ENCODE measurements at regions not wholly inside any gene's neighbourhood (a gene's known extent, or its start where the extent isn't known, plus 50 kb on each side); places are given as distances from the start of the nearest gene placed in this dataset.
"Not testable (repeated sequence)": the region's sequence is repeated elsewhere in the genome, so short reads cannot be mapped to it uniquely, and the experiment has no call there.

- DNase-seq (ENCODE audit: extremely low spot score, insufficient read length, low read depth): no peak
- peak; percentile 86 for FAIRE-seq
These were observed 207.6 kb upstream of the HMCN1 start for GRCh38 chr1:185526344-185527307.

DNA sequence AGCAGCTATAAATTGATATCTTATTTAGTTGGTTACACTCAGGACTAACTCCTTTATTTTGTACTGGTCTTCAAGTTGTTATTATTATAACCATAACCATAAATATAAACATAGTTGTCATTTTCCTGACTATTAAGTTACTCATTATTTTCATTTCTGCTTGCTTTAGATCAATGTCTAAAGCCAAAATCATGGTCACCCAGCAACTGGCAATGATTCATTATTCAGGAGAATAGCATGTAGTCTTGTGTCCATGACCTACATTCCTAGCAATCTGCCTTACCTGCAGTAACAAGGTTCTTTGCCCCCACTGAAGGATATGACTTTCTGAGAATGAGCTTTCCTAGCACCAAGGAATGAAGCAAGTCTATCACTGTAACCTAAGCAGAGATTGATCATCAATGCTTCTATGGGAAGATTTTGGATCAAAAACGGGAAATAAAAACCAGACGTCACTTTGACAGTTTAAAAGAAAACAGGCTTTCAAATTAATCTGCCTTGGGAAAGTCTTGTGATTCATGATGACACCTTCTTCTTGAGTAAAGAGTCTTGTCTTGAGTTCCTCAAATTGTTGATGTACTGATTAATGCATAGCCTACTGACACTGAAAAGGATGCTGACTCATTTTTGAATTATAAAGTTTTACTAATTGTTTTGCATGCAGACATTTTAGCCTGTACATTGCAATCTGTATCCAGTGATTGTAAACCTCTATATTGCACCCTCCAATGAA lies 203.3 kb upstream of the IVNS1ABP start:
- DNase-seq (ENCODE audit: extremely low spot score, insufficient read length, low read depth) (no peak), FAIRE-seq (peak; percentile 73)

GRCh38 chr1:185517808-185518419 lies 200.9 kb upstream of the IVNS1ABP start:
- DNase-seq (ENCODE audit: extremely low spot score, insufficient read length, low read depth) (no peak), FAIRE-seq (no peak)

DNA sequence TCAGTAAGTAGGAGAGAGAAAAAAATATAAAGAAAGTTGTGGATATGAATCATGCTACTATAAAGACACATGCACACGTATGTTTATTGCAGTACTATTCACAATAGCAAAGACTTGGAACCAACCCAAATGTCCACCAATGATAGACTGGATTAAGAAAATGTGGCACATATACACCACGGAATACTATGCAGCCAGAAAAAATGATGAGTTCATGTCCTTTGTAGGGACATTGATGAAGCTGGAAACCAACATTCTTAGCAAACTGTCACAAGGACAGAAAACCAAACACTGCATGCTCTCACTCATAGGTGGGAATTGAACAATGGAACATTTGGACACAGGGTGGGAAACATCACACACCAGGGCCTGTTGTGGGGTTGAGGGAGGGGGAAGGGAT lies 200.3 kb upstream of the IVNS1ABP start:
- DNase-seq (ENCODE audit: extremely low spot score, insufficient read length, low read depth); FAIRE-seq: not testable (repeated sequence)

DNA sequence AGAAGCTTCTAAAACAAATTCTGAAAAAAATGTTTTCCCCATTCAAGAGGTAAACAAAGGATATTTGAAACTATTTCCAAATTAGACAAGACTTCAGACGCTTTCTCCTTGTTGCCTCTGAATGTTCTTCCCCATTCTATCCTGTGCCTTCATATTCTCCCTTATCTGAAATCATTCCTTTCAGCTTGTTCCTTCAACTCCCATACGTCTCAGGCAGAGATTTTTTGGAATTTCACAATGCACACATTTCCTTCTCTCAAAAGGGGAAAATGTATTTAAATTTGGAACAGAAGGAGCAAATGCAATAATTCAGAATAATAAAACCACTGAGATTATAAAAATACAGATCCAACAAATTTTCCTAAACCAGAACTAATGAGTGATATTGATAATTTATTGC lies 198.7 kb upstream of the IVNS1ABP start:
- no peak for DNase-seq (ENCODE audit: extremely low spot score, insufficient read length, low read depth)
- FAIRE-seq: no peak

DNA sequence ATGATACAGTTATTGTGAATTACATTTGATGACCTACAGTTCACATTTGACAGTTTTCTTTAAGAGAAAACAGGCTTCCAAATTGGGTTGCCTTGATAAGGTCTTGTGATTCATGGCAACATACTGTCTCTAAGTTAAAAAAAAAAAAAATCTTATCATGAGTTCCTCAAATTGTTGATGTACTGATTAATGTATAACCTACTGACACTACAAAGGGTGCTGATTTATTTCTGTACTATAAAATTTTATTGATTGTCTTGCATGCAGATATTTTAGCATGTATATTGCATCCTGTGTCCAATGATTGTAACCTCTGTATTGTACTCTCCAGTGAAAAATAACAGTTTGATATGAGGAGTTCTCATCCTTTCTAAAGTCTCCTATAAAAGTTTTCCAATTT lies 197.3 kb upstream of the IVNS1ABP start:
- DNase-seq (ENCODE audit: extremely low spot score, insufficient read length, low read depth): no peak
- FAIRE-seq: no peak

DNA sequence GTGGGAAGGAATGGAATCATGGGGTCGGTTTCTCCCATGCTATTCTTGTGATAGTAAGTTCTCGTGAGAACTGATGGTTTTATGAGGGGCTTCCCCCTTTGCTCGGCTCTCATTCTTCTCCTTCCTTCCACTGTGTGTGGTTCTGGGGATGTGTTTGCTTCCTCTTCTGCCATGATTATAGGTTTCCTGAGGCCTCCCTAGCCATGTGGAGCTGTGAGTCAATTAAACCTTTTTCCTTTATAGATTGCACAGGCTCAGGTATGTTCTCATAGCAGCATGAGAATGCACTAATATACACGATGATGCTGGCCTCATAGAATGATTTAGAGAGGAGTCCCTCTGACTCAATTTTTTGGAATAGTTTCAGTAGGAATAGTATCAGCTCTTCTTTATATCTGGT lies 195.4 kb upstream of the IVNS1ABP start:
- FAIRE-seq (no peak), DNase-seq (ENCODE audit: extremely low spot score, insufficient read length, low read depth) (no peak)

GRCh38 chr1:185501099-185501498 lies 184.1 kb upstream of the IVNS1ABP start:
- DNase-seq (ENCODE audit: extremely low spot score, insufficient read length, low read depth) (no peak), FAIRE-seq (no peak)

DNA sequence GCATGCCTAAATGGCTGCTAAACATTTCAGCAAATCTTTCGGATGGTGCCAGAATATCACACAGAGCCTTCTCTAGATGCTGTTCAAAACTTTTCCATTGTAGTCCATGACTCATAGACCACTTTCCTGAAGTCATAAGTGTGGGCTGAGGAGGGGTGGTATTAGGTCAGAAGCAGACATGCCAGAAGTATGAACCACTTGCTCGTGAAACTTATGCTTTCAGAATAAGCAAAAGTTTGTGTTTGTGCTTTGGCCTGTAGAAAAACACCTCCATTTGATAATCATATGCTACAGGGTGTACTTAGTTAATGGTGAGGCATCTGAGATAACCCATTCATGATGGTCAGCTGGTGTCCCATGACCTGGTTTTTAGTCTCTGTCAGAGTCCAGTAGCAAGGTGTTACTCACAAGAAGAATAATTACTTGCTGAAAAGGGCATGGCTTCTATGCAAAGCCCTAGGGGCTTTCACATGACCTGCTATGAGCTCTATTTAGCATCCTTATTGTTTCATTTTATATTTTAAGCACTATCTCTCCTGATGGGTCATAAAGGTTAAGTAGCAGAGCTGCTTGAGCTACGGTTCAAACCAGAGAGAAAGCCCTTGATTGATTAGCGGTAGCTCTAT lies 183.1 kb upstream of the IVNS1ABP start:
- no peak for DNase-seq (ENCODE audit: extremely low spot score, insufficient read length, low read depth)
- FAIRE-seq: peak; percentile 46

DNA sequence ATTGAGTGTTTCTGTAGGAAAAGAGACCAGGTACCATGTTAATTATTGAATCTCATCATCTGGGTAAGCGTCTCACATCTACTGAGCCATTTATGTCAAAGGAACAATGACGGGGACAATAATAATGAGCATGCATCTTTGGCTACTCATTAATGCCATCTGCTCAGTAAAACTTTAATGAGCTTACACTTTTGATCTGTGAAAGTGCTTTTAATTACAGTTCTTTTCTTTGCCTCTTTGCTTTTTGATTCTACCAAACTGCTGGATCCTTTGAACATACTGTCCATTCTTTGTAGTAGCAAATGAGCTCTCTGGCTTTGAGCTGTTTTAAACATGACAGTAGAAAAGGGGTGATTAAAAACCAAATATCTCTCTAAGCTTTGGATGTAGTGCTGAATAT lies 181.2 kb upstream of the IVNS1ABP start:
- DNase-seq (ENCODE audit: extremely low spot score, insufficient read length, low read depth) (no peak), FAIRE-seq (no peak)

GRCh38 chr1:185497177-185497576 lies 180.1 kb upstream of the IVNS1ABP start:
- no peak for FAIRE-seq

GRCh38 chr1:185495898-185496297 lies 178.9 kb upstream of the IVNS1ABP start:
- no peak for FAIRE-seq

More at GRCh38 chr1:185497177-185497576, 180.1 kb upstream of the IVNS1ABP start:
- no peak for DNase-seq (ENCODE audit: extremely low spot score, insufficient read length, low read depth)

GRCh38 chr1:185495007-185495406 lies 178.0 kb upstream of the IVNS1ABP start:
- no peak for FAIRE-seq
- no peak for DNase-seq (ENCODE audit: extremely low spot score, insufficient read length, low read depth)

More at GRCh38 chr1:185495898-185496297, 178.9 kb upstream of the IVNS1ABP start:
- no peak for DNase-seq (ENCODE audit: extremely low spot score, insufficient read length, low read depth)

DNA sequence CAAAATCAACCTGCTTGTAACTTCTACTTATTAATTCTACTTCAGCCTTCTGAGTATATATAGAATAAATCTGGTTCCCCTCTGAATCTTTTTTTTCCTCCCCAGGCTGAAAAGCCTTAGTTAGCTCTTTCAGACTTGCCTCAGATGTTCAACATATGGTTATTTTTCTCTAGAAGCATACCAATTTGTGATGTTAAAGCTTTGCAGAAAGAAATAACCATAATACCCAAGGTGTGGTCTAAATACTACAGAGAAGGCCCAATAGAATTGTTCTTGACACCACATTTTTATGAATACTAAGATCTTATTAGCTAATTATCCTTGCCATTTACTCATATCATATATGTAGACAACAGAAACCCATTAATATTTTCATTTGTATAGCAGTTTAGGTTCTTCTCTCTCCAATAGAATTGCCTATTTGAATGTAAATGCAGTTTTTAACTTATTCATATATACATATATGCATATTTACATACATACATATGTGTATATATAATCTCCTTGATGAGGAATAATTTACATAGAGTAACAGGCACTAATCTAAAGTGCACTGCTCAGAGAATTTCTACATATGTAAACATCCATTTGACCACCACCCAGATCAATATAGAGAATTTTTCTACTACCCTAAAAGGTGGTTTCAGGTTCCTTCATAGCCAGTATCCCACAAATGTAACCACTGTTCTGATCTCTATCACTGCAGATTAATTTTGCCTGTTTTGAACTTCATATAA lies 175.2 kb upstream of the IVNS1ABP start:
- DNase-seq (ENCODE audit: extremely low spot score, insufficient read length, low read depth) (no peak), FAIRE-seq (no peak)

DNA sequence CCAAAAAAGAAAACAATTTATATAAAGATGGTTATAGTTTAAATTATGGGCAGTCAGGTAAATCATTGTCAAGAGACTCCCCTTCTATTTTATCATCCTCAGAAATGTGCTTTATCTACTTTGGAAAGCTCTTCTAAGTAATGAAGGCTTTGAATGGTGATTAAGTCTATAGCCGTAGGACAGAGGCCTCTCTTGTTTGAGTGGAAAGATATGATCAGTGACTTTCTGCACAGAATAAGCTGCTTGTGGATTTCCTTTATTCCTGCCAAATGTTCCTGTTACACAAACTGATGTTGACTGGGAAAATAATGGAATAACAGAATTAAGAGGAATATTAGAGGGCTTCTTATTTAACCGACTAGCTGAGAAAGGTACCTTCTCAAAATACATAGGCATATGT lies 174.6 kb upstream of the IVNS1ABP start:
- DNase-seq (ENCODE audit: extremely low spot score, insufficient read length, low read depth): no peak
- no peak for FAIRE-seq

DNA sequence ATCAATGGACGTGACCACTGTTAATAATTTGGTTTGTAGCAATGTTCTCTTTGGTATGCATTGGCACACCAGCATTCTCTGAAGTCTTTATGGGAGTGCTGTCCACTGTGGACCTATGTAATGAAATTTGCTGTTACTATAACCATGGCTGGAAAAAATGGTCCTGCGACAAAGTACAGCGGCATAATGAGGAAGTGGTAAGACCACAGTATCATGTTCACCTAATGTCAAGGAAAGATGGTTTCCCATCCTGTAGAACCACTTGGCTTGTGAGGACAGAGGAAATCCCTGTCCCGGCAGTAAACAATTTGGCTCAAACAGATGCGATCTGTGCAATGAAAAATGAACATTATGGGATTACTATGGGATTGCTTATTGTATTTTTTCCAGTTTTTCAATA lies 173.9 kb upstream of the IVNS1ABP start:
- DNase-seq (ENCODE audit: extremely low spot score, insufficient read length, low read depth): no peak
- no peak for FAIRE-seq

DNA sequence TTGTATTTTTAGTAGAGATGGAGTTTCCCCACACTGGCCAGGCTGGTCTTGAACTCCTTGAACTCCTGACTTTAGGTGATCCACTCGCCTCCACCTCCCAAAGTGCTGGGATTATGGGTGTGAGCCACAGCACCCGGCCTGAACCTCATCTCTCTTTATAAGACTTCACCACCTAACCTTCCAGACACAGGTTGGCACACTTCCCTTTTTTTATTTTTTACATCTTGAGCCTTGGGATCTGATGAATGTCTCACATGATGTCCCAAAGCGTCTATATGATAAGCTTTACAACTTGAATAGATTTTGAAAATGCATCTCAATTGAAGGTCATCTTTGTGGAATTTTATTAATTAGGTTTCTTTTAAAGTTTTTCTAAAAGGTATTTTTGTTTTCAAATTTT lies 172.4 kb upstream of the IVNS1ABP start:
- DNase-seq (ENCODE audit: extremely low spot score, insufficient read length, low read depth) (no peak), FAIRE-seq (no peak)

DNA sequence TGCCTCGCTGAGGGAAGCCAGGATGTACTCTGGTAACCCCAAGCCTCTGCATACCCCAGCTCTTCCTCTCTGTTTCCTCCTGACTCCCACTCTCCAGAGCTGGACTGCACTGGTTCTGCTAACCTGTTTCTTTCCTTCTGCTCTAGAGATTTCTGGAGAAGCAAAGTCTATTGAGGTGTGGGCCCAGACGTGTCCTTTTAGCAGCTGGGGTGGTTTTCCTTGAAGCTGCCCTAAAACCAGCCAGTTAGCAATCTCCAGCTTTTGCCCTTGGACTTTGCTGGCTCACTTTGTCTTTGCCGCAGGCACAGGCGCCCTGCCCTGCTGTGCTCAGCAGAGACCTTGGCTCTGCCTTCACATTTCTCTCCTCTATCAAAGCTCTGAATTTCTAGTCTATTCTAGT lies 171.8 kb upstream of the IVNS1ABP start:
- FAIRE-seq: no peak
- DNase-seq (ENCODE audit: extremely low spot score, insufficient read length, low read depth): no peak

- FAIRE-seq (no peak), DNase-seq (ENCODE audit: extremely low spot score, insufficient read length, low read depth) (no peak)
These were observed 170.9 kb upstream of the IVNS1ABP start for GRCh38 chr1:185487936-185488335.

DNA sequence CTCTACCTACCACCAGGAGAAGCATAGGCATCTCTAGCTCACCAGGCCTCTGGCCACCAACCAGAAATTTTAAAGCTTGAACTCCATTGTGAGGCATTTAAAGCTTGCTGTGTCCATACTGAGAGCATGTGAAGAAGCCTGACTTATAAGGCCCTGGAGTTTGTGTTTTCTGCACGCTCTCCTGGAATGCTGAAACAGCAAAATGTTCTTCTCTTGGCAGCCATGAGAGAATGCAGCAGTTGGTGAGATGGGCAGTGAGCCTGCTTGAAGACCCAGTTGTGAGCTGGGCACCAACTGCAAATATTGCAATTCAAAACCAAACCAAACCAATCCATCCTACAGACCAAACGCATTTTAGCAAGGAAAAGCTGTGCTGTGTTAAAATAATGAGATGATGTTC lies 170.0 kb upstream of the IVNS1ABP start:
- no peak for FAIRE-seq
- no peak for DNase-seq (ENCODE audit: extremely low spot score, insufficient read length, low read depth)

Measured in GM18507 (cell line).